Stimulated activated CD4-positive, alpha-beta T cell treated with anti-CD3 and anti-CD28 coated beads, Interleukin-1b, Interleukin-23, amount 100 ng/mL, for 24 hours (primary cell): ENCODE measurements at regions not wholly inside any gene's neighbourhood (a gene's known extent, or its start where the extent isn't known, plus 50 kb on each side); places are given as distances from the start of the nearest gene placed in this dataset.
"Not testable (repeated sequence)": the region's sequence is repeated elsewhere in the genome, so short reads cannot be mapped to it uniquely, and the experiment has no call there.

Experiments used
- DNase-seq, 4 experiments: peaks; one replicate each; pipeline ENCODE4 v3.0.0-alpha.2; 2020; ENCODE audit warnings: low read depth in 4 of 4, low spot score in 1 of 4

GRCh38 chr2:87956613-87957012, 59.7 kb downstream of the RNU2-63P start:
- not testable (repeated sequence) for DNase-seq

GRCh38 chr2:87949008-87949407, 67.3 kb downstream of the RNU2-63P start:
- not testable (repeated sequence) for DNase-seq

GRCh38 chr2:87946644-87947370, 69.5 kb downstream of the RNU2-63P start:
- not testable (repeated sequence) for DNase-seq

- not testable (repeated sequence) for DNase-seq
Observed at GRCh38 chr2:87939299-87939698, 77.0 kb downstream of the RNU2-63P start.

- DNase-seq: not testable (repeated sequence)
Observed at GRCh38 chr2:87919023-87919665, 93.5 kb upstream of the RGPD2 start.

- DNase-seq: not testable (repeated sequence)
Observed at GRCh38 chr2:87917194-87917593, 91.6 kb upstream of the RGPD2 start.

- DNase-seq: not testable (repeated sequence)
Observed at GRCh38 chr2:87910848-87911247, 85.3 kb upstream of the RGPD2 start.

GRCh38 chr2:87909042-87909441, 83.4 kb upstream of the RGPD2 start:
- DNase-seq: peak in 1 of 4 experiments; percentile 0

GRCh38 chr2:87907556-87908099, 82.0 kb upstream of the RGPD2 start:
- not testable (repeated sequence) for DNase-seq

- not testable (repeated sequence) for DNase-seq
Observed at GRCh38 chr2:87903242-87904114, 77.9 kb upstream of the RGPD2 start.

- not testable (repeated sequence) for DNase-seq
Observed at GRCh38 chr2:87883659-87884058, 58.1 kb upstream of the RGPD2 start.
